Activated CD8-positive, alpha-beta memory T cell treated with anti-CD3 and anti-CD28 coated beads, Interleukin-2, amount 50 U/mL, for 24 hours (primary cell): ENCODE measurements at regions not wholly inside any gene's neighbourhood (a gene's known extent, or its start where the extent isn't known, plus 50 kb on each side); places are given as distances from the start of the nearest gene placed in this dataset.
"Not testable (repeated sequence)": the region's sequence is repeated elsewhere in the genome, so short reads cannot be mapped to it uniquely, and the experiment has no call there.

Experiments
- DNase-seq: peaks from one replicate; pipeline ENCODE4 v3.0.0-alpha.2; 2020; ENCODE audit errors: extremely low read depth

GRCh38 chr13:50643060-50643459, 200.4 kb downstream of the DLEU7 start:
- DNase-seq: no peak

GRCh38 chr13:50644081-50644871, 199.2 kb downstream of the DLEU7 start:
- DNase-seq: no peak

- DNase-seq: no peak
Measured at GRCh38 chr13:50645092-50645491, 198.4 kb downstream of the DLEU7 start.

GRCh38 chr13:50646070-50646469, 197.4 kb downstream of the DLEU7 start:
- no peak for DNase-seq

GRCh38 chr13:50649211-50649610, 194.3 kb downstream of the DLEU7 start:
- DNase-seq: no peak

GRCh38 chr13:50650592-50651504, 192.6 kb downstream of the DLEU7 start:
- no peak for DNase-seq

GRCh38 chr13:50651922-50652321, 191.6 kb downstream of the DLEU7 start:
- no peak for DNase-seq

GRCh38 chr13:50654331-50654730, 189.2 kb downstream of the DLEU7 start:
- DNase-seq: no peak

GRCh38 chr13:50661881-50662280, 181.6 kb downstream of the DLEU7 start:
- not testable (repeated sequence) for DNase-seq

GRCh38 chr13:50664951-50665350, 178.5 kb downstream of the DLEU7 start:
- no peak for DNase-seq

GRCh38 chr13:50668049-50668448, 175.4 kb downstream of the DLEU7 start:
- DNase-seq: no peak

GRCh38 chr13:50668691-50669271, 174.7 kb downstream of the DLEU7 start:
- no peak for DNase-seq

- no peak for DNase-seq
Measured at GRCh38 chr13:50670272-50670671, 173.2 kb downstream of the DLEU7 start.

- DNase-seq: no peak
Measured at GRCh38 chr13:50670847-50671496, 172.5 kb downstream of the DLEU7 start.

- no peak for DNase-seq
Measured at GRCh38 chr13:50671497-50671850, 172.0 kb downstream of the DLEU7 start.

- no peak for DNase-seq
Measured at GRCh38 chr13:50672025-50672424, 171.5 kb downstream of the DLEU7 start.

- DNase-seq: no peak
Measured at GRCh38 chr13:50675651-50676050, 167.8 kb downstream of the DLEU7 start.

- DNase-seq: no peak
Measured at GRCh38 chr13:50676602-50677001, 166.9 kb downstream of the DLEU7 start.

- DNase-seq: no peak
Measured at GRCh38 chr13:50677258-50677657, 166.2 kb downstream of the DLEU7 start.

- no peak for DNase-seq
Measured at GRCh38 chr13:50677687-50678463, 165.6 kb downstream of the DLEU7 start.

GRCh38 chr13:50678464-50679162, 164.9 kb downstream of the DLEU7 start:
- DNase-seq: no peak
